ENCODE measurements at regions not wholly inside any gene's neighbourhood (a gene's known extent, or its start where the extent isn't known, plus 50 kb on each side); places are given as distances from the start of the nearest gene placed in this dataset.
A peak's percentile ranks its signal among the peaks of the same experiment; 100 is the strongest.
"Not testable (repeated sequence)": the region's sequence is repeated elsewhere in the genome, so short reads cannot be mapped to it uniquely, and the experiment has no call there.

DNA sequence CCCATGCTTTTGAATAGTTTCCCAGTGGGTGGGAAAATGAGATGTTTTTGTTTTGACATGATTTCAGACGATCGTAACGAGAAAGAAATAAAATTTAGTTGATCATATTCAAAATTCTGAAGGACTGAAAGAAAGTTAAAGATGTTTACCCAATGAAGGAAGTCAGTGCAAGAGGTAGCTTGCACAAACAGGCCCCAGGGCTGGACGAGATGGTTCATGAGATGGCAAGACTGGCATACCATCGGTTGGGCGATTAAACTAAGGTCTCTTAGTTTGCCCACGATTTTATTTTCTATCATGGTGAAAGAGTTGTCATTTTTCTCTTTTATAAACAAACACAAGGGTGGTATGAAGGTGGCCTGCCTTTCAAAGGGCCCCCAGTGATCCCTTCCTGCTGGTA is 124.5 kb upstream of the TBX5 start:
- H3K27me3 ChIP-seq (ENCODE audit: insufficient read depth, insufficient read length): no peaks in the 10 kb centered on the region
- TF ChIP-seq YY1 (IDR thresholded peaks at IDR 0.05; ENCODE audit: insufficient read depth, insufficient read length) (no peak), SUZ12 (IDR thresholded peaks at IDR 0.05; ENCODE audit: extremely low read depth, insufficient read depth, insufficient read length) (no peak), ZNF274 (IDR thresholded peaks at IDR 0.05; ENCODE audit: low read depth, low read length) (no peak)
- no peak overlapping the region for H3K9ac ChIP-seq (ENCODE audit: insufficient read length, low read depth)
- no peaks in the 10 kb centered on the region for H3K36me3 ChIP-seq (ENCODE audit: insufficient read depth, insufficient read length, low read length)
- DNase-seq (ENCODE audit: low read depth, low spot score): no peak
- no peaks in the 10 kb centered on the region for H3K4me1 ChIP-seq (ENCODE audit: insufficient read depth, insufficient read length)
- no peak overlapping the region for H3K4me3 ChIP-seq (ENCODE audit: insufficient read length, low read depth)
- H3K9me3 ChIP-seq (ENCODE audit: insufficient read depth, low read length): 0 out of 2 replicates have a peak, but pooled peaks cover 4% of the 10 kb centered on the region

DNA sequence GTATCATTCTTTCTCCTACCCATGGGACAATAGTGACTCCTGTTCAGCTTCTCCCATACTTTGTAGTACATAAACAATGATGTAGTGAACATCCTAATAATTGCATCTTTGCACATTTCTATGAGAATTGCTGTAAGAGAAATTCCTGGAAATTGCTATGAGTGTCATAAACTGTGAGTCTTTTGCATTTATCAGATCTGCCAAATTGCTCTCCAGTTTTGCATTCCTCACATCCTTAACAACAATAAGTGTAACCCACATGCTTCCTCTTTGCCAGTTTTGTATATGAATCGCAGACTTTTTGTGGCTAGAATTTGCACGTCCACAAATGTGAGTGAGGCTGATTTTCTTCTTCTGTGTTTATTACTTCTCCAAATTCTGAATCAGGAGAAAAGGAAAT is 124.0 kb upstream of the TBX5 start:
- H3K9me3 ChIP-seq (ENCODE audit: insufficient read depth, low read length): 0 out of 2 replicates have a peak, but pooled peaks cover 6% of the 10 kb centered on the region
- no peak overlapping the region for H3K4me3 ChIP-seq (ENCODE audit: insufficient read length, low read depth)
- H3K27me3 ChIP-seq (ENCODE audit: insufficient read depth, insufficient read length): no peaks in the 10 kb centered on the region
- no peaks in the 10 kb centered on the region for H3K4me1 ChIP-seq (ENCODE audit: insufficient read depth, insufficient read length)
- H3K36me3 ChIP-seq (ENCODE audit: insufficient read depth, insufficient read length, low read length): no peaks in the 10 kb centered on the region
- H3K9ac ChIP-seq (ENCODE audit: insufficient read length, low read depth): no peak overlapping the region
- no peak for TF ChIP-seq ZNF274 (IDR thresholded peaks at IDR 0.05; ENCODE audit: low read depth, low read length)
- TF ChIP-seq YY1 (IDR thresholded peaks at IDR 0.05; ENCODE audit: insufficient read depth, insufficient read length): no peak
- TF ChIP-seq SUZ12 (IDR thresholded peaks at IDR 0.05; ENCODE audit: extremely low read depth, insufficient read depth, insufficient read length): no peak
- no peak for DNase-seq (ENCODE audit: low read depth, low spot score)

DNA sequence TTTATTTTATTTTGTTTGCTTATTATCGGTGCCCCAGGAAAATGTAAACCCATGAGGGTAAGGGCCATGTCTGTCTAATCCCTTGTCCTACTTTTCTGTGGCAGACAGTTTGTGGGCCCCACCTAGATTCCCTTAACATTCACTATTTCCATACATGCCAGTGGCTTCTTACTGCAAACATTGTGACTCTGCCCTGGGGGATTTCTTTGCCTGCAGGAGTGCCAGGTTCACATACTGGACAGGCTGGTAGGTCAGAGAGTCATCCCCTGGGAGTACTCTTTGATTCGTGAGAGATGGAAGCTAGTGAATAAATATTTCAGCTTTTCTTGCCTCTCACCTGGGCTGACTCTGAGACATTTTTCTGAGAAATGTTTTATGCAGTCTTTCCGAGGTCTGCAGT is 122.8 kb upstream of the TBX5 start:
- H3K9ac ChIP-seq (ENCODE audit: insufficient read length, low read depth): no peak overlapping the region
- no peaks in the 10 kb centered on the region for H3K4me1 ChIP-seq (ENCODE audit: insufficient read depth, insufficient read length)
- H3K9me3 ChIP-seq (ENCODE audit: insufficient read depth, low read length): 0 out of 2 replicates have a peak, but pooled peaks cover 6% of the 10 kb centered on the region
- H3K4me3 ChIP-seq (ENCODE audit: insufficient read length, low read depth): no peak overlapping the region
- TF ChIP-seq YY1 (IDR thresholded peaks at IDR 0.05; ENCODE audit: insufficient read depth, insufficient read length) (no peak), SUZ12 (IDR thresholded peaks at IDR 0.05; ENCODE audit: extremely low read depth, insufficient read depth, insufficient read length) (no peak), ZNF274 (IDR thresholded peaks at IDR 0.05; ENCODE audit: low read depth, low read length) (no peak)
- no peak for DNase-seq (ENCODE audit: low read depth, low spot score)
- no peaks in the 10 kb centered on the region for H3K27me3 ChIP-seq (ENCODE audit: insufficient read depth, insufficient read length)
- H3K36me3 ChIP-seq (ENCODE audit: insufficient read depth, insufficient read length, low read length): no peaks in the 10 kb centered on the region

DNA sequence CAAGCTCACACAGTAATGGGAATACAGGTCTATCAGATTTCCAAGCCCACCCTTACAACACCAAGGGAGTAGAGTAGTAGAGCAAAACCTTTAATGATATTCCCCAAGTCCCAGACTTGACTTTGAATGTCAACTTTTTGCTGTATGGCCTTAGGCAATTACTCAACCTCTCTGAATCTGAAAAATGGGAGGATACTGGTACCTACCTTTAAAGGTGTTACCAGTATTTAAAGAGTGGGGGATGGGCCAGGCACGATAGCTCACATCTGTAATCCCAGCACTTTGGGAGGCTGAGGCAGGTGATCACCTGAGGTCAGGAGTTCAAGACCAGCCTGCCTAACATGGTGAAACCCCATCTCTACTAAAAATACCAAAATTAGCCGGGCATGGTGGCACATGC is 115.2 kb upstream of the TBX5 start:
- not testable (repeated sequence) for H3K4me1 ChIP-seq (ENCODE audit: insufficient read depth, insufficient read length); H3K27me3 ChIP-seq (ENCODE audit: insufficient read depth, insufficient read length); H3K4me3 ChIP-seq (ENCODE audit: insufficient read length, low read depth); H3K9ac ChIP-seq (ENCODE audit: insufficient read length, low read depth); H3K36me3 ChIP-seq (ENCODE audit: insufficient read depth, insufficient read length, low read length); DNase-seq (ENCODE audit: low read depth, low spot score)
- peaks cover 28% of the 10 kb centered on the region for H3K9me3 ChIP-seq (ENCODE audit: insufficient read depth, low read length)

DNA sequence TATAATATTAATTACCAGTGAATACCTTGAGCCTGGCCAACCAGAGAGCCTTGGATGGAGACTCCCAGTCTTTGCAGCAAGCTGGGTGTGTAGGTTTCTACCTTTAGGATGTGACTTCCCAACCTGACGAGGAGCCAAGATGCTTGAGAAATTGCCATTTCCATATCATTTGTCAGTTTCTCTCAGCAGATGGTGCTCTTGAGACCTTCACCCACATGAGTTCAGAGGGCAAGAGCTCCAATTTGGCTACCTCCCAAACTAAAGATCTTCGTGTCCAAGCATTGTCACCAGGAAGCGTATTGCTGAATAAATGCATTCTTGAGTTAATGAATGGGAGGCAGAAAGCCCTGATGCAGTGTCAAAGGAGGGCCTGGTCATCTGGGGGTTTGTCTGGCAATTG is 106.4 kb upstream of the TBX5 start:
- no peaks in the 10 kb centered on the region for H3K4me1 ChIP-seq (ENCODE audit: insufficient read depth, insufficient read length)
- TF ChIP-seq YY1 (IDR thresholded peaks at IDR 0.05; ENCODE audit: insufficient read depth, insufficient read length): no peak
- no peak for TF ChIP-seq SUZ12 (IDR thresholded peaks at IDR 0.05; ENCODE audit: extremely low read depth, insufficient read depth, insufficient read length)
- TF ChIP-seq ZNF274 (IDR thresholded peaks at IDR 0.05; ENCODE audit: low read depth, low read length): no peak
- DNase-seq (ENCODE audit: low read depth, low spot score): no peak
- no peaks in the 10 kb centered on the region for H3K36me3 ChIP-seq (ENCODE audit: insufficient read depth, insufficient read length, low read length)
- no peak overlapping the region for H3K4me3 ChIP-seq (ENCODE audit: insufficient read length, low read depth)
- no peaks in the 10 kb centered on the region for H3K27me3 ChIP-seq (ENCODE audit: insufficient read depth, insufficient read length)
- no peaks in the 10 kb centered on the region for H3K9me3 ChIP-seq (ENCODE audit: insufficient read depth, low read length)
- H3K9ac ChIP-seq (ENCODE audit: insufficient read length, low read depth): no peak overlapping the region

DNA sequence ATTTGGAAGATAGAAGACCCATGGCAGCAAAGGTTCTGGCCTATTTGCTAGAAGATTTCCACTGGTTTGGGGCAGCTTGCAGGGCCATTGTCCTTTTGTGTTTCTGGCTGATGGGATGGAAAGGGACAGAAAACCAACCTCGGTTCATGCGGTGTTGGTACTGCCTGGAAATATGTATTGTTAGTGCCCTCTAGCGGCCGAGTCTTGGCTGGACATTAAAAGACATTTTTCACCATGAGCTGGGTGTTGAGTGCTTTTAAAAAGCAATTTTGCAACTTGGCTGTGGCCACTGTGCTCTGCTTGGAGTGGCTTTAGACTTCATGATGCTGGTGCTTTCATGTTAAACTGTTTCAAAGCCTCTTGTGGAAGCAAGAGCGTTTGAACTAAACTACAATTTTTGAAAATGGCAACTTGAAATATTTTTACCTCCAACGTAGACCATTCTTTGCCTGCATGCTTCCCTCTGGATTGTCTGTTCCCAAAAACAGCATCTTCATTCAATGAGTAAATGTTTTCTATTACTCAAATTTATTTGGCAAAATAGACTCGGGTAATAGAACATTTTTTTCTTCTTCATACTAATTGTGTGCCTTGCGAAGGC is 102.7 kb upstream of the TBX5 start:
- TF ChIP-seq ZNF274 (IDR thresholded peaks at IDR 0.05; ENCODE audit: low read depth, low read length): no peak
- TF ChIP-seq YY1 (IDR thresholded peaks at IDR 0.05; ENCODE audit: insufficient read depth, insufficient read length): no peak
- TF ChIP-seq SUZ12 (IDR thresholded peaks at IDR 0.05; ENCODE audit: extremely low read depth, insufficient read depth, insufficient read length): no peak
- DNase-seq (ENCODE audit: low read depth, low spot score): peak; percentile 78

DNA sequence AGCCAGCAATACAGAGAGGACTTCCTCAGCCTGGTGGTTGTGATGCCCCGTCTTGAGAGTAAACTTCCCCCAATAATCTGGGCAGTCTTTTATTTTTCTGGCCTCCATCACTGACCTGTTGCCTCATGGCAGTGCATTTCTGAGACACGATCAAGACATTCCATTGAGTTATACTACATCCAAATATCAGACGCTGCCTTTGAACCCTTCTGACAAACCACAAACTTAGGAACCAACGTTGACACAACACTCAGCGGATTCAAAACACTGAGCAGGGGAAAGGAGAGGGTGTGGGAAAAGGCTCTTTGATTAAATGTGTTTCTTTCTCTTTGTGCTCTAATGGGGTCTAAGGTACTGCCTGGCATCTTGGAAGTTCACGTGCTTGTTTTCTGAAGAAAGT is 100.7 kb upstream of the TBX5 start:
- no peaks in the 10 kb centered on the region for H3K36me3 ChIP-seq (ENCODE audit: insufficient read depth, insufficient read length, low read length)
- H3K27me3 ChIP-seq (ENCODE audit: insufficient read depth, insufficient read length): peaks cover 18% of the 10 kb centered on the region
- H3K9ac ChIP-seq (ENCODE audit: insufficient read length, low read depth): no peak overlapping the region
- no peaks in the 10 kb centered on the region for H3K9me3 ChIP-seq (ENCODE audit: insufficient read depth, low read length)
- H3K4me1 ChIP-seq (ENCODE audit: insufficient read depth, insufficient read length): no peaks in the 10 kb centered on the region
- no peak for DNase-seq (ENCODE audit: low read depth, low spot score)
- no peak for TF ChIP-seq YY1 (IDR thresholded peaks at IDR 0.05; ENCODE audit: insufficient read depth, insufficient read length)
- TF ChIP-seq SUZ12 (IDR thresholded peaks at IDR 0.05; ENCODE audit: extremely low read depth, insufficient read depth, insufficient read length): no peak
- no peak for TF ChIP-seq ZNF274 (IDR thresholded peaks at IDR 0.05; ENCODE audit: low read depth, low read length)
- H3K4me3 ChIP-seq (ENCODE audit: insufficient read length, low read depth): no peak overlapping the region

More for the DNA sequence above, 102.7 kb upstream of the TBX5 start:
- Histone ChIP-seq H3K4me1 (ENCODE audit: insufficient read depth, insufficient read length) (no peaks in the 10 kb centered on the region), H3K9me3 (ENCODE audit: insufficient read depth, low read length) (no peaks in the 10 kb centered on the region), H3K27me3 (ENCODE audit: insufficient read depth, insufficient read length) (no peaks in the 10 kb centered on the region), H3K36me3 (ENCODE audit: insufficient read depth, insufficient read length, low read length) (no peaks in the 10 kb centered on the region), H3K4me3 (ENCODE audit: insufficient read length, low read depth) (no peak overlapping the region), H3K9ac (ENCODE audit: insufficient read length, low read depth) (no peak overlapping the region)
